GM12875 (cell line): ENCODE measurements at regions not wholly inside any gene's neighbourhood (a gene's known extent, or its start where the extent isn't known, plus 50 kb on each side); places are given as distances from the start of the nearest gene placed in this dataset.

ENCODE experiments used
- H3K4me3 ChIP-seq: one replicate; pipeline ENCODE4 v1.5.1; 2011; ENCODE audit warnings: low read depth, low read length, control low read depth
- TF ChIP-seq, protein P1 (sequence below): IDR thresholded peaks from 2 replicates; pipeline ENCODE4 v1.5.1; 2011; ENCODE audit warnings: low read depth, mild to moderate bottlenecking, control low read depth, inconsistent platforms, low read length, moderate library complexity, borderline replicate concordance; ENCODE audit not compliant: insufficient read depth

GRCh38 chr3:148221303-148221702, 476.4 kb upstream of the AGTR1 start:
- TF ChIP-seq, protein P1, sequence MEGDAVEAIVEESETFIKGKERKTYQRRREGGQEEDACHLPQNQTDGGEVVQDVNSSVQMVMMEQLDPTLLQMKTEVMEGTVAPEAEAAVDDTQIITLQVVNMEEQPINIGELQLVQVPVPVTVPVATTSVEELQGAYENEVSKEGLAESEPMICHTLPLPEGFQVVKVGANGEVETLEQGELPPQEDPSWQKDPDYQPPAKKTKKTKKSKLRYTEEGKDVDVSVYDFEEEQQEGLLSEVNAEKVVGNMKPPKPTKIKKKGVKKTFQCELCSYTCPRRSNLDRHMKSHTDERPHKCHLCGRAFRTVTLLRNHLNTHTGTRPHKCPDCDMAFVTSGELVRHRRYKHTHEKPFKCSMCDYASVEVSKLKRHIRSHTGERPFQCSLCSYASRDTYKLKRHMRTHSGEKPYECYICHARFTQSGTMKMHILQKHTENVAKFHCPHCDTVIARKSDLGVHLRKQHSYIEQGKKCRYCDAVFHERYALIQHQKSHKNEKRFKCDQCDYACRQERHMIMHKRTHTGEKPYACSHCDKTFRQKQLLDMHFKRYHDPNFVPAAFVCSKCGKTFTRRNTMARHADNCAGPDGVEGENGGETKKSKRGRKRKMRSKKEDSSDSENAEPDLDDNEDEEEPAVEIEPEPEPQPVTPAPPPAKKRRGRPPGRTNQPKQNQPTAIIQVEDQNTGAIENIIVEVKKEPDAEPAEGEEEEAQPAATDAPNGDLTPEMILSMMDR, result no peak
- H3K4me3 ChIP-seq, result no peak overlapping the region

DNA sequence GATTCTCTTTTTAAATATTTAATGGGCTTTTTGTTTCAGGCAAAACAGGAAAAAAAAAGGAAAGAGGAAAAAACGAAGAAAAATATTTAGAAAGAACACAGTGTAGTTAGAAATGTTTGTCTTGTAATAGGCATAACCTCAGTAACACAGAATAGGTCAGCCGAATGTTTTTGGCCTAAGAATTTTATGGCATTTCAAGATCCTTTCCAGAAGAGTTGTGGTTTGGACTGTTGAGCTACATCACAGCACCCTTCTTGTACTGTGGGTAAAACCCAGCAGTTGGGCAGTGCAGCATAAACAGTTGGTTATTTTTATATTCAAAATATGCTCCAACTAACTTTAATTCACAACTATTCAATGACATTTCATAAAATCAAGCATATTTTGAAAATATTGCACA, 474.4 kb upstream of the AGTR1 start:
- TF ChIP-seq, protein P1, result no peak
- no peak overlapping the region for H3K4me3 ChIP-seq

DNA sequence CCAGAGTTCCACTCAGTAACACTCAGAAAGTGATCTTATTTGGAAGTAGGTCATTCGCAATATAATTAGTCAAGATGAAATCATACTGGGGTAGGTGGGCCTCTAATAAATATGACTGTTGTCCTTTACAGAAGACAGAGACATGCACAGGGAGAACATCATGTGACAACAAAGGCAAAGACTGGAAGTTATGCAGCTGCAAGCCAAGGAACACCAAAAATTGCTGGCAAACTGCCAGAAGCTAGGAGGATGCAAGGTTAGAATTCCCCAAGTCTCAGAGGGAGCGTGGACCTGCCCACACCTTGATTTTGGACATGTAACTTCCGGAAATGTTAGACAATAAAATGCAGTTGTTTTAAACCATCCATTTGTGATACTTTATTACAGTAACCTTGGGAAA, 471.5 kb upstream of the AGTR1 start:
- no peak overlapping the region for H3K4me3 ChIP-seq
- TF ChIP-seq, protein P1, result no peak

GRCh38 chr3:148227534-148227933, 470.2 kb upstream of the AGTR1 start:
- TF ChIP-seq, protein P1, result no peak
- H3K4me3 ChIP-seq, result no peak overlapping the region

GRCh38 chr3:148229107-148229506, 468.6 kb upstream of the AGTR1 start:
- TF ChIP-seq, protein P1, result no peak
- H3K4me3 ChIP-seq, result no peak overlapping the region

DNA sequence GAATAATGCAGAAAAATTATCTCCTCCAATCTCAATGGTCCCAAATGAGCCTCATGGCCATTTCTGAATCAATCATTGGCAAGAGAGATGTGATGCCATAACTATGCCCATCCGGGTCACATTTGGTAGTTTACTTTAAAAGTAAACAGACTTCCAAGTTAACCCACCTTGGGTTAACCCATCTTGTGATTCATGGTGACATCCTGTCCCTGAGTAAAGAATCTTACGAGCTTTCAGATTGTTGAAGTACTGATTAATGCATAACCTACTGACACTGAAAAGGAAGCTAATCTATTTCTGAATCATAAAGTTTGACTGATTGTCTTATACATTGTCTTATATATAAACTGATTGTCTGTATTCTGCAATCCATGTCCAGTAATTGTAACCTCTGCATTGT, 467.2 kb upstream of the AGTR1 start:
- TF ChIP-seq, protein P1, result no peak
- H3K4me3 ChIP-seq, result no peak overlapping the region

GRCh38 chr3:148232389-148232788, 465.3 kb upstream of the AGTR1 start:
- TF ChIP-seq, protein P1, result no peak
- no peak overlapping the region for H3K4me3 ChIP-seq
